HG03103 (cell line): ENCODE measurements at regions not wholly inside any gene's neighbourhood (a gene's known extent, or its start where the extent isn't known, plus 50 kb on each side); places are given as distances from the start of the nearest gene placed in this dataset.

Experiments
- ATAC-seq: cut with Tn5 transposase; IDR thresholded peaks from one replicate; pipeline ENCODE4 v1.9.1; 2021; ENCODE audit warnings: low read depth; ENCODE audit not compliant: unreplicated experiment

- ATAC-seq, result no peak
These were observed 250.3 kb downstream of the GPR37 start for GRCh38 chr7:124515106-124515830.

GRCh38 chr7:124514471-124514870 is 251.1 kb downstream of the GPR37 start:
- ATAC-seq, result no peak

GRCh38 chr7:124497176-124497575 is 268.4 kb downstream of the GPR37 start:
- no peak for ATAC-seq

GRCh38 chr7:124489925-124490324 is 275.7 kb downstream of the GPR37 start:
- no peak for ATAC-seq

GRCh38 chr7:124489082-124489819 is 276.3 kb downstream of the GPR37 start:
- no peak for ATAC-seq

GRCh38 chr7:124482229-124482628 is 283.4 kb downstream of the GPR37 start:
- ATAC-seq, result no peak

GRCh38 chr7:124480821-124481290 is 284.7 kb downstream of the GPR37 start:
- no peak for ATAC-seq

GRCh38 chr7:124480036-124480820 is 285.4 kb downstream of the GPR37 start:
- no peak for ATAC-seq

- no peak for ATAC-seq
These were observed 303.3 kb downstream of the GPR37 start for GRCh38 chr7:124462249-124462648.

- ATAC-seq, result no peak
These were observed 305.0 kb downstream of the GPR37 start for GRCh38 chr7:124460555-124460954.

GRCh38 chr7:124460056-124460450 is 305.5 kb downstream of the GPR37 start:
- ATAC-seq, result no peak

GRCh38 chr7:124459101-124460055 is 306.2 kb downstream of the GPR37 start:
- ATAC-seq, result no peak

- ATAC-seq, result no peak
These were observed 307.8 kb downstream of the GPR37 start for GRCh38 chr7:124457841-124458240.

- ATAC-seq, result no peak
These were observed 309.3 kb downstream of the GPR37 start for GRCh38 chr7:124456286-124456685.

GRCh38 chr7:124452186-124452585 is 313.4 kb downstream of the GPR37 start:
- ATAC-seq, result no peak

- ATAC-seq, result no peak
These were observed 315.7 kb downstream of the GPR37 start for GRCh38 chr7:124449896-124450295.

GRCh38 chr7:124444696-124445480 is 320.7 kb downstream of the GPR37 start:
- ATAC-seq, result no peak

GRCh38 chr7:124443762-124444161 is 321.8 kb downstream of the GPR37 start:
- ATAC-seq, result no peak

GRCh38 chr7:124440081-124440480 is 325.5 kb downstream of the GPR37 start:
- ATAC-seq, result no peak
